Adrenal gland (tissue), 5 donors: ENCODE measurements at regions not wholly inside any gene's neighbourhood (a gene's known extent, or its start where the extent isn't known, plus 50 kb on each side); places are given as distances from the start of the nearest gene placed in this dataset.

Experiments used
- POLR2A ChIP-seq, 2 donors: fragments of 450-650 bp; IDR thresholded peaks; one replicate each; pipeline ENCODE4 v1.6.1; 2017; ENCODE audit warnings: antibody characterized with exemption in 2 of 2, mild to moderate bottlenecking in 2 of 2, moderate library complexity in 1 of 2
- TF ChIP-seq, protein P1 (sequence below), 6 experiments: fragments of 450-650 bp in 4 of 6; fragments of 200-600 bp in 2 of 6; sonication (generic) in 1 of 6; IDR thresholded peaks; 1 replicate in 5 of 6; 2 replicates in 1 of 6; pipeline versions ENCODE4 v1.5.1 to v1.8.0; 2016 to 2021; ENCODE audit warnings: antibody characterized with exemption in 6 of 6, mild to moderate bottlenecking in 2 of 6, moderate library complexity in 1 of 6
- donor health status: DM: no; HTN: no; CAD: no.

GRCh38 chr13:79912403-79912802 lies 428.5 kb downstream of the SPRY2 start:
- TF ChIP-seq, protein P1, sequence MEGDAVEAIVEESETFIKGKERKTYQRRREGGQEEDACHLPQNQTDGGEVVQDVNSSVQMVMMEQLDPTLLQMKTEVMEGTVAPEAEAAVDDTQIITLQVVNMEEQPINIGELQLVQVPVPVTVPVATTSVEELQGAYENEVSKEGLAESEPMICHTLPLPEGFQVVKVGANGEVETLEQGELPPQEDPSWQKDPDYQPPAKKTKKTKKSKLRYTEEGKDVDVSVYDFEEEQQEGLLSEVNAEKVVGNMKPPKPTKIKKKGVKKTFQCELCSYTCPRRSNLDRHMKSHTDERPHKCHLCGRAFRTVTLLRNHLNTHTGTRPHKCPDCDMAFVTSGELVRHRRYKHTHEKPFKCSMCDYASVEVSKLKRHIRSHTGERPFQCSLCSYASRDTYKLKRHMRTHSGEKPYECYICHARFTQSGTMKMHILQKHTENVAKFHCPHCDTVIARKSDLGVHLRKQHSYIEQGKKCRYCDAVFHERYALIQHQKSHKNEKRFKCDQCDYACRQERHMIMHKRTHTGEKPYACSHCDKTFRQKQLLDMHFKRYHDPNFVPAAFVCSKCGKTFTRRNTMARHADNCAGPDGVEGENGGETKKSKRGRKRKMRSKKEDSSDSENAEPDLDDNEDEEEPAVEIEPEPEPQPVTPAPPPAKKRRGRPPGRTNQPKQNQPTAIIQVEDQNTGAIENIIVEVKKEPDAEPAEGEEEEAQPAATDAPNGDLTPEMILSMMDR (IDR thresholded peaks at IDR 0.05) = no peak
- no peak for TF ChIP-seq POLR2A (IDR thresholded peaks at IDR 0.05)
